Lower lobe of right lung (tissue), 2 donors: ENCODE measurements at regions not wholly inside any gene's neighbourhood (a gene's known extent, or its start where the extent isn't known, plus 50 kb on each side); places are given as distances from the start of the nearest gene placed in this dataset.

Experiments
- ATAC-seq, 2 donors: fragments of 200-7000 bp; cut with Tn5 transposase; one replicate each; pipeline ENCODE4 v1.9.1; 2020 to 2022; ENCODE audit warnings: mild to moderate bottlenecking in 2 of 2, moderate library complexity in 2 of 2
- DNase-seq: peaks from one replicate; pipeline ENCODE4 v3.0.0-alpha.2; 2020
- H3K27ac ChIP-seq: fragments of 200-600 bp; one replicate; pipeline ENCODE4 v1.8.0; 2022
- H3K27me3 ChIP-seq: fragments of 200-600 bp; one replicate; pipeline ENCODE4 v1.8.0; 2022; ENCODE audit warnings: low read depth
- H3K36me3 ChIP-seq: fragments of 200-600 bp; one replicate; pipeline ENCODE4 v1.8.0; 2022; ENCODE audit warnings: mild to moderate bottlenecking
- H3K4me1 ChIP-seq: fragments of 200-600 bp; one replicate; pipeline ENCODE4 v1.8.0; 2022
- H3K4me3 ChIP-seq: fragments of 200-600 bp; one replicate; pipeline ENCODE4 v1.8.0; 2022; ENCODE audit warnings: mild to moderate bottlenecking
- H3K9me3 ChIP-seq: fragments of 200-600 bp; one replicate; pipeline ENCODE4 v1.8.0; 2022
- intact Hi-C: fragments of 100-400 bp; cut with DNase I; formaldehyde crosslinking; loops from one replicate; pipeline ENCODE4 v1.11.0; 2022
- TF ChIP-seq, protein P1 (sequence below): fragments of 200-600 bp; IDR thresholded peaks from one replicate; pipeline ENCODE4 v1.8.0; 2022; ENCODE audit warnings: antibody characterized with exemption, mild to moderate bottlenecking
- donor health status: DM: no; HTN: yes; CAD: no; lungs with severe emphysema.

GRCh38 chrX:42386681-42387080 lies 391.3 kb downstream of the PPP1R2C start:
- DNase-seq (no peak), ATAC-seq (no peak)
- Histone ChIP-seq H3K4me3 (no peak overlapping the region), H3K27ac (no peak overlapping the region), H3K27me3 (no peaks in the 10 kb centered on the region), H3K36me3 (no peaks in the 10 kb centered on the region), H3K9me3 (no peaks in the 10 kb centered on the region), H3K4me1 (no peaks in the 10 kb centered on the region)
- TF ChIP-seq, protein P1, sequence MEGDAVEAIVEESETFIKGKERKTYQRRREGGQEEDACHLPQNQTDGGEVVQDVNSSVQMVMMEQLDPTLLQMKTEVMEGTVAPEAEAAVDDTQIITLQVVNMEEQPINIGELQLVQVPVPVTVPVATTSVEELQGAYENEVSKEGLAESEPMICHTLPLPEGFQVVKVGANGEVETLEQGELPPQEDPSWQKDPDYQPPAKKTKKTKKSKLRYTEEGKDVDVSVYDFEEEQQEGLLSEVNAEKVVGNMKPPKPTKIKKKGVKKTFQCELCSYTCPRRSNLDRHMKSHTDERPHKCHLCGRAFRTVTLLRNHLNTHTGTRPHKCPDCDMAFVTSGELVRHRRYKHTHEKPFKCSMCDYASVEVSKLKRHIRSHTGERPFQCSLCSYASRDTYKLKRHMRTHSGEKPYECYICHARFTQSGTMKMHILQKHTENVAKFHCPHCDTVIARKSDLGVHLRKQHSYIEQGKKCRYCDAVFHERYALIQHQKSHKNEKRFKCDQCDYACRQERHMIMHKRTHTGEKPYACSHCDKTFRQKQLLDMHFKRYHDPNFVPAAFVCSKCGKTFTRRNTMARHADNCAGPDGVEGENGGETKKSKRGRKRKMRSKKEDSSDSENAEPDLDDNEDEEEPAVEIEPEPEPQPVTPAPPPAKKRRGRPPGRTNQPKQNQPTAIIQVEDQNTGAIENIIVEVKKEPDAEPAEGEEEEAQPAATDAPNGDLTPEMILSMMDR = no peak
- intact Hi-C loops = no loop called here

DNA sequence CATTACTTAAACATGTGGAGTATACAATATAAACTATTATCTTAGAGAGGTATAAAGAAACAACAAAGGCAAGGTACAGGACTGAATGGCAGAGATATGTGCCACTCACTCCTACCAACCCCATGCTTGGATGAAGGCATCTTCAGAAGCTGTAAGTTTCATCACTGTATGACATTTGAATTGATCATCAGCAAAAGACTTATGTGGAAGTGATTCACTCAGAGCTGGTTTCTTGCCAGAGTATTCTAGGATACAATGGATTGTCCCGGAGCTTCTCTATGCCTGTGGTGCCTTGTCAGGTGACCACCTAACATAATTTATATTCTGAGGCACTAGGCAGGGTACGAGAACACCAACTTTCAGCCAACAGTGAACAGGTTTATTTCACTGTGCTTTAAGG lies 392.2 kb downstream of the PPP1R2C start:
- Histone ChIP-seq H3K4me1 (no peaks in the 10 kb centered on the region), H3K27ac (no peak overlapping the region), H3K9me3 (no peaks in the 10 kb centered on the region), H3K36me3 (no peaks in the 10 kb centered on the region), H3K4me3 (no peak overlapping the region), H3K27me3 (no peaks in the 10 kb centered on the region)
- intact Hi-C loops = no loop called here
- no peak for ATAC-seq
- DNase-seq = no peak
- TF ChIP-seq, protein P1 = no peak

- Histone ChIP-seq H3K27ac (no peak overlapping the region), H3K27me3 (no peaks in the 10 kb centered on the region), H3K4me1 (no peaks in the 10 kb centered on the region), H3K36me3 (no peaks in the 10 kb centered on the region), H3K4me3 (no peak overlapping the region), H3K9me3 (no peaks in the 10 kb centered on the region)
- ATAC-seq (no peak), DNase-seq (no peak)
- TF ChIP-seq, protein P1 = no peak
- intact Hi-C loops = no loop called here
Observed at GRCh38 chrX:42384956-42385355, 393.0 kb downstream of the PPP1R2C start.

DNA sequence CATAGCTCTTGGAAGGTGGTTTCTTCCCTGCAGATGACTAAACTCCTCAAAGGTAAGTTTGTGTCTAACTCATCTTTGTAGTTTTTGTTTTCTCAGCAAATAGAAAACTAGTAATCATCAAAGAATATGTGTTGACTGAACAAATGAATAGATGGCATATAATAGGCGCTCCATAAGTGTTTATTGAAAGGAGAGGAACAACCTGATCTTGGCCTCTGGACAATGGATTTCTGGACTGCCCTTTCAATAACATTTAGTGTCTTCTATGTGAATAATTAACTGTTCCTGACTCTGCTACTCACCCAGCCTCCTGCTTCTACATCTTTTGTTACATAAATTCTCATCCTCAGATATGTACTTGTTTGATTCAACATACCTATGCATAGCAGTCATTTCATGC lies 399.1 kb downstream of the PPP1R2C start:
- intact Hi-C loops = no loop called here
- no peak overlapping the region for H3K4me3 ChIP-seq
- DNase-seq = no peak
- H3K27me3 ChIP-seq = no peaks in the 10 kb centered on the region
- no peaks in the 10 kb centered on the region for H3K4me1 ChIP-seq
- ATAC-seq = no peak
- H3K9me3 ChIP-seq = no peaks in the 10 kb centered on the region
- H3K27ac ChIP-seq = no peak overlapping the region
- TF ChIP-seq, protein P1 = no peak
- no peaks in the 10 kb centered on the region for H3K36me3 ChIP-seq

GRCh38 chrX:42375086-42375485 lies 402.9 kb downstream of the PPP1R2C start:
- TF ChIP-seq, protein P1 = no peak
- Histone ChIP-seq H3K4me3 (no peak overlapping the region), H3K9me3 (no peaks in the 10 kb centered on the region), H3K36me3 (no peaks in the 10 kb centered on the region), H3K27me3 (no peaks in the 10 kb centered on the region), H3K4me1 (no peaks in the 10 kb centered on the region), H3K27ac (no peak overlapping the region)
- DNase-seq = no peak
- no peak for ATAC-seq
- intact Hi-C loops = no loop called here

DNA sequence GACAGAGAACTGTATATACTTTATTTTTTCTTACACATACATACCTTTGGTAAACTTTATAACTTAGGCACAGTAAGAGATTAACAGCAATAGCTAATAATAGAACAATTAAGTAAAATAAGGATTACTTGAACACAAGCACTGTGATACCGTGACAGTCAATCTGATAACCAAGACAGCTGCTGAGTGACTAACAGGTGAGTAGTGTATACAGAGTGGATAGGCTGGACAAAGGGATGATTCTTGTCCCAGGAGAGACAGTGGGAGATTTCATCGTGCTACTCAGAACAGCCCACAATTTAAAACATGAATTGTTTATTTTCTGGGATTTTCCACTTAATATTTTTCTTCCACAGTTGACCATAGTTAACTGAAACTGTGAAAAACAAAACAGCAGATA lies 411.8 kb downstream of the PPP1R2C start:
- Histone ChIP-seq H3K9me3 (no peaks in the 10 kb centered on the region), H3K4me3 (no peak overlapping the region), H3K27me3 (no peaks in the 10 kb centered on the region), H3K27ac (no peak overlapping the region), H3K36me3 (no peaks in the 10 kb centered on the region), H3K4me1 (no peaks in the 10 kb centered on the region)
- no peak for DNase-seq
- intact Hi-C loops = no loop called here
- no peak for ATAC-seq
- TF ChIP-seq, protein P1 = no peak
